ENCODE measurements at regions not wholly inside any gene's neighbourhood (a gene's known extent, or its start where the extent isn't known, plus 50 kb on each side); places are given as distances from the start of the nearest gene placed in this dataset.

DNA sequence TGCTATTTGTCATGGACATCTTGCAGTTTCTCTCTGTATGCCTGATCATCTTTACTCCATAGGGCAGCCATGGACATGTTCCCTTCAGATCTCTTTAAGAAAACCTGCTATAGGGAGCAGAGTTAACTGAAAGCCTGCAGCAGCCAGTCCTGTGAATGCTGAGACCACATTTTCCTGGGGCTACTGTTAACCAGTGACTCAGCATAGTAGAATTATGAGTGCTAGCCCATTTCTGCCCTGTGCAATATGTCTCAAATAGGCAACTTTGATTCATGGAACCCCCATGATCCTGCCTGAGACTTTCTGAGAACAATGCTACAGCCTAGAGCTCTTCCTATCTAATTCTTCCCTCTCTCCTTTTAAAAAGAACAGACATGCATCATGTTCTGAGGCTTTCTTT, 624.2 kb downstream of the CHSY3 start:
- TF ChIP-seq, protein P1, sequence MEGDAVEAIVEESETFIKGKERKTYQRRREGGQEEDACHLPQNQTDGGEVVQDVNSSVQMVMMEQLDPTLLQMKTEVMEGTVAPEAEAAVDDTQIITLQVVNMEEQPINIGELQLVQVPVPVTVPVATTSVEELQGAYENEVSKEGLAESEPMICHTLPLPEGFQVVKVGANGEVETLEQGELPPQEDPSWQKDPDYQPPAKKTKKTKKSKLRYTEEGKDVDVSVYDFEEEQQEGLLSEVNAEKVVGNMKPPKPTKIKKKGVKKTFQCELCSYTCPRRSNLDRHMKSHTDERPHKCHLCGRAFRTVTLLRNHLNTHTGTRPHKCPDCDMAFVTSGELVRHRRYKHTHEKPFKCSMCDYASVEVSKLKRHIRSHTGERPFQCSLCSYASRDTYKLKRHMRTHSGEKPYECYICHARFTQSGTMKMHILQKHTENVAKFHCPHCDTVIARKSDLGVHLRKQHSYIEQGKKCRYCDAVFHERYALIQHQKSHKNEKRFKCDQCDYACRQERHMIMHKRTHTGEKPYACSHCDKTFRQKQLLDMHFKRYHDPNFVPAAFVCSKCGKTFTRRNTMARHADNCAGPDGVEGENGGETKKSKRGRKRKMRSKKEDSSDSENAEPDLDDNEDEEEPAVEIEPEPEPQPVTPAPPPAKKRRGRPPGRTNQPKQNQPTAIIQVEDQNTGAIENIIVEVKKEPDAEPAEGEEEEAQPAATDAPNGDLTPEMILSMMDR (conservative IDR thresholded peaks at IDR 0.05) = no peak
- no peak for TF ChIP-seq ZFX (IDR thresholded peaks at IDR 0.05)
